HG02623 (cell line): ENCODE measurements at regions not wholly inside any gene's neighbourhood (a gene's known extent, or its start where the extent isn't known, plus 50 kb on each side); places are given as distances from the start of the nearest gene placed in this dataset.

ENCODE experiments used
- ATAC-seq: cut with Tn5 transposase; IDR thresholded peaks from one replicate; pipeline ENCODE4 v1.9.1; 2021; ENCODE audit warnings: moderate library complexity; ENCODE audit not compliant: unreplicated experiment

- no peak for ATAC-seq
Observed at GRCh38 chr16:52237823-52238222, 309.1 kb downstream of the TOX3 start.

- ATAC-seq: no peak
Observed at GRCh38 chr16:52235186-52235585, 311.8 kb downstream of the TOX3 start.

GRCh38 chr16:52234626-52235025 is 312.3 kb downstream of the TOX3 start:
- no peak for ATAC-seq

- ATAC-seq: no peak
Observed at GRCh38 chr16:52229471-52229870, 317.5 kb downstream of the TOX3 start.

- ATAC-seq: no peak
Observed at GRCh38 chr16:52227851-52228250, 319.1 kb downstream of the TOX3 start.

- no peak for ATAC-seq
Observed at GRCh38 chr16:52212841-52213240, 334.1 kb downstream of the TOX3 start.

- no peak for ATAC-seq
Observed at GRCh38 chr16:52209227-52209626, 337.7 kb downstream of the TOX3 start.

- ATAC-seq: no peak
Observed at GRCh38 chr16:52203096-52203495, 343.8 kb downstream of the TOX3 start.

DNA sequence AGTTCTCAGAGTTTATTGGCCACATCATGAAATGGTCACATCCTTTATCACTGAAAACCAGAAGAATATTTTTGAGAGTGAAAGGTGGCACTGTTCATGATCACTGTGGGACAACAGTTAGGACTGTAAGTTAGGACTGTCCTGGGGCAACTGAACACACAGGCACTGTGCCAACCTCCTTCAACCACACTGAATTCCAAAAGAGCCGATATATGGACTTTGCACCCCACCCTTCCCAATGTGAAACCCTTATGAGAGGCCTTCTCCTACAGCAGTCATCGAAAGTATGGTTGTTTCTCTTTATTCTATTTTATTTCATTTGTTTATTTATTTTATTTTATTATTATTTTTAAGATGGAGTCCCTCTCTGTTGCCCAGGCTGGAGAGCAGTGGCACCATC is 353.5 kb downstream of the TOX3 start:
- no peak for ATAC-seq

DNA sequence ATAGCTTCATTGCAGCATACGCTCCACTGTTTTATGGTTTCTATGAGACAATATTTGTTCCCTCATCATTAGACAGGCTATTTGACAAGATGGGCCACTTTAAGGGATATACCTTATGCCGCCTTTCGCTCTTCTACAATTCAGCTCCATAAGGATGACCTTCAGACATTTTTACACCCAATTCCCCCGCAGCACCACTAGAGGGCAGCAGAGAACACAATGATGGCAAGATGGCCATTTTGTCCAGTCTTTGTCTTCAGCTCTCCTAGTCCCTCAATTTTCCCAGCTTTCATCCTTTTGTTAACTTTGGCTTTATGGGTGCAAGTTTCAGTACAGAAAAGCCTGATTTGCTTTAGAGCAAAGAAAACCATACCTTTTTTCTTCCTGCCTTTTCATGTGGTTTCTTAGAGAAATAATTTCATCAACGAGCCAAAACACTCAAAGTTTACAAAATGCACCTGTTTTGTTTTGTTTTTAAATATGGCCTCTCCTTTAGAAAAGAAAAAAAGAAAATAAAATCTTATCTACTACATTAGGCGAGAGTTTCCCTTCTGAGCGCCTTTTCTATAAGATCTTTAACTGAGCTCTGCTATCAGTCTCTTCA is 355.3 kb downstream of the TOX3 start:
- ATAC-seq: no peak

DNA sequence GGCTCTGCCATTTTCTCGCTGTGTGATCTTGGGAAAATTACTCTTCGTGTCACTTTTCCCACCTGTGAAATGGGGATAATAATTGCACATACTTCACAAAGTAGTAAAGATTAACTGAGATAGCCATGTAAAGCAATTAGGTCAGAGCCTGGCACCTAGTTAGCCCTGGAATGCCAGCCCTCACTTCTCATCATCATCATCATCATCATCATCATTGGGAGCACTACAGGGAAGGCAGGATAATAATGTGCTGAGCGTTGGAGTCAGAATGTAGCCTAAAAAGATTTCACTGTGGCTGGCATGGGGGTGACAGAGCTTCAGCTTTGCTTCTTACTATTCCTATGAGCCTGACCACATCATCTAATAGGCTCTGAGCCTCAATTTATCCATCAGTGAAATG is 362.6 kb downstream of the TOX3 start:
- ATAC-seq: no peak

DNA sequence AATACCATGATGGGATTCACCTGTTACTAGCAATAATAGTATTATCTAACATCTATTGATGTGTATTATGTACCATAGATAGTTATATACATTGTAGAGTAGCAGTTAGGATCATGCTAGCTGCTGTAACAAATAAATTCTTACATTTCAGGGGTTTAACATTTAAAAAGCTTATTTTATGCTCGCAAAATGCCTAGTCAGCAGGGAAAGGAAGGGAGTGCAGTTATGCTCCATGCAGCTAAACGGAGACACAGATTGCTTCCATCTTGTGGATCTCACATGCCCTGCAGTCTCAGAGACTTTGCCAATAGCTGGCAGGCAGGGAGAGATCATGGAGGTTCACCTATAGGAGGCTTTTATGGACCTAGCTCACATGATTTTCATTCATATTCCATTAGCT is 364.1 kb downstream of the TOX3 start:
- no peak for ATAC-seq

GRCh38 chr16:52174168-52174567 is 372.8 kb downstream of the TOX3 start:
- no peak for ATAC-seq

GRCh38 chr16:52171481-52171880 is 375.5 kb downstream of the TOX3 start:
- ATAC-seq: no peak

GRCh38 chr16:52167328-52167727 is 379.6 kb downstream of the TOX3 start:
- ATAC-seq: no peak

DNA sequence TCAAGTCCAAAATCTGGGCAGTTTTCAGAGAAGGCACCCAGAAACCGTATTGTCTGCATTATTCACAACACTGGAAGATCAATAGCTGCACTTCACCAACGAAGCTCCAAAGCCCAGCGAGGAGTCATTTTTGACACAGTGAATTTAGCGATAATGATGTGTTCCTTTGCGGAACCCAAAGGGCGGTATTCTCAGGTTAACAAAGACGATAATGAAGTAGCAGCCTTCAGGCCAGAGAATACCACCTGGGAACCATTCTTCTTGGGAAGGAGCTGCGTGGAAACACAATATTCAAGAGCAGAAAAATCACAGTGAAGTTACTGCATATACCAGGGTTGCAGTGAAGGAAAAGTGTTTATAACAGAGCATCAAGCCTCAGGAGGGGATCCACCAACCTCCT is 381.0 kb downstream of the TOX3 start:
- no peak for ATAC-seq

DNA sequence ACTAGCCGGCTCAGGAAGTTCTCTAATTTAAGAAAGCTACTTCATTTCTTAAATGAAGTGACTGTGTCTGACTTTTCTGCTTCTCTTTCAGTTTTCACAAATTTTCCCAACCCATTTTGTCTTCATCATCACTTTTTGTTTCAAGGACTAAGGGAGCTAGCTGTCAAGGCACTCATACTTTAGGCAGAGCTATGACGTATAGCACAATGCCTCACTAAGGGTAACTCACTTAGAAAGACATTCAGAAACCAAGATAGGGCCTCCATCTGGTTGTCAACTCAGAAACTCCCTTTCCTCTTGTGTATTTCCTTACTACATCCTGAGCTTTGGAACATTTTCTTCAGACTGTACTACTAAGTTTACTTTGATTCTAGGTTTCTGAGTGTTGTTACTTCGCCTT is 397.9 kb downstream of the TOX3 start:
- ATAC-seq: no peak

GRCh38 chr16:52141871-52142270 is 405.1 kb downstream of the TOX3 start:
- ATAC-seq: no peak

DNA sequence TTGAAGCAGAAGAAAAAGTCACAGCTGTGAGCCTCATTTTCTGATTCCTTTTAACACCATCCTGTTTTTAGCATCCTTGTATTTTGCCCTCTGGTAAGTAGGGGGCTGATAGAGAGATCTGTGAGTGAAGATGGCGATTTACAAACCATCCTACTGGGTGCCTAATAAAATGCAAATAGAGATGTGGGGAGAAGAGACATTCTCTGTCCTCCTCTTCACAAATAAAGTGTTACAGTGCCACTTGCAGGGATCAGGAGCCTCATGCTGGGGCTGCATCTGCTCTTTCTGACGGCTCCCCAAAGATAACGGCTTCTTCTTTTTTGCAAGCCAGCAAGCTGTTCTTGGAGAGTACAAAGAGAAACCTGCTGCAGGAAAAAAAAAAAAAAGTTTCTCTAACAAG is 418.6 kb downstream of the TOX3 start:
- ATAC-seq: no peak

- ATAC-seq: no peak
Observed at GRCh38 chr16:52123842-52124241, 423.1 kb downstream of the TOX3 start.

DNA sequence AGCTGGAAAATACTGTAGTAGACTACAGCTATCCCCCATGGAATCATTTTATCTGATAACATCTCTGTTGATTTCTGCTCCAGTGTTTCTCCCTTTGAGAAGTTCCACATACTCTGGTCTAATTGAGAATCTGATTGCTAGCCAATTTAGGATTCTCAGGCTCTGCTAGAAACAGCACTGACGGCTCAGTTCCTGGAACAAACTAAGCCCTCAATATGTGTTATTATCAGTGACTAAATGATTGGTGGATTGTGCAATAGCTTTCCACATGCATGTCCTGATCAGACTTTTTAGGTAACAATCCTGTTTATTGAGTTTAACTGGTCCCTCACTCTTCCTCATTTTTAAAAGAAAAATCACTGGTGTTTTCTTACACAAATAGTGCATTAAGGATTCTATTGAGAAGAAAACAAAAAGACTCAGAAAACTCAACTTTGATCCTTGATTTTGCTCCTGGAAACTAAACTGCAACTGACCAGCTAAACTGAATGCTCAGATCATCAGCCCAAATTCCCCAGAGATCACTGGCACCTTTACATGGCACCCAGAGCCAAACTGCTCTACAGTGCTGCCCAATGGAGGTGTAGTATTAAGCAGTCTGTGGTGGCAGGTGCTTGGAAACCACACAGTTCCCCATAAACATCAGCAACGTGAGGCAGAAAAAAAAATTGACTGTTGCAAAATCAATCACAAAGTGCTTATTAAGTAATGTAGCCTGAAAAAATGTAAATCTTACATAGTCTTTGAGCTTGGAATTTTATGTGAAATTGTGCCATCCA is 423.7 kb downstream of the TOX3 start:
- no peak for ATAC-seq

- no peak for ATAC-seq
Observed at GRCh38 chr16:52117171-52117570, 429.8 kb downstream of the TOX3 start.

DNA sequence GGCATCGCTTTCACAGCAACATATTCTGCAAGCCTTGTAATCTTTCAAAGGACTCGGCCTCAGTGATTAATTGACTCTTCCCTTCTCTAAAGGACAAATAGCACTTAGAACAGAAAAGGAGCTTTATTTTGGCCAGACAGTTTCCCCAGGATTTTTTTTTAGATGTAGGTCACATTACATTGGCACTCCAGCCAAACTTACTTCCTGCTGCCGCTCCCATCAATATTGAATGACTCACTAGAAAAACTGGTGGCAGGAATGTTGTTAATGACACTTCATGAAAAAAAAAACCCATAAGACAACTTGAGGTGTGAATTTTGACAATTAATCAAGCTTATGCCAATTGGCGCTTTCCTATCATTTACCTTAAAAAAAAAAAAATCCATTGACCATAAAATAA is 432.6 kb downstream of the TOX3 start:
- ATAC-seq: no peak
